A549 (cell line): ENCODE measurements at regions not wholly inside any gene's neighbourhood (a gene's known extent, or its start where the extent isn't known, plus 50 kb on each side); places are given as distances from the start of the nearest gene placed in this dataset.

Experiments used
- ATAC-seq, 2 experiments: fragments of 200-7000 bp in 1 of 2; fragments of >200 bp in 1 of 2; cut with Nextera tagmentation in 1 of 2; cut with Tn5 transposase in 1 of 2; 3 replicates each; pipeline versions ENCODE4 v1.8.0 to v1.9.1; 2018 to 2020; ENCODE audit warnings: mild to moderate bottlenecking in 1 of 2, moderate library complexity in 1 of 2
- CTCF ChIA-PET: fragments of 300-600 bp; sonication (Branson Sonifier 250); formaldehyde crosslinking; extraction: SDS; loops from one replicate; lab custom pipeline; 2021; ENCODE audit warnings: antibody characterized with exemption, inconsistent platforms; lab: Yijun Ruan, JAX
- POLR2A ChIA-PET: fragments of 350-600 bp; formaldehyde crosslinking; extraction: SDS; loops from one replicate; lab custom pipeline; 2021; ENCODE audit warnings: antibody characterized with exemption, inconsistent platforms; lab: Yijun Ruan, JAX
- DNase-seq, 2 experiments: peaks; one replicate each; pipeline versions ENCODE4 v3.0.0 to v3.0.0-alpha.2; 2011 to 2016; ENCODE audit warnings: low read depth in 1 of 2, low spot score in 1 of 2
- FAIRE-seq: peaks from 2 replicates; lab custom pipeline; 2011; peaks lifted over from hg19 to GRCh38; lab: Jason Lieb, UNC
- H3K27ac ChIP-seq, 2 experiments: fragments of >200 bp; sonication (Bioruptor Twin); formaldehyde crosslinking; 3 replicates each; pipeline ENCODE4 v1.5.1; 2016 to 2017
- H3K4me1 ChIP-seq: fragments of >200 bp; sonication (Bioruptor Twin); formaldehyde crosslinking; 3 replicates; pipeline ENCODE4 v1.6.1; 2016
- H3K4me2 ChIP-seq: fragments of >200 bp; sonication (Bioruptor Twin); formaldehyde crosslinking; 3 replicates; pipeline ENCODE4 v1.6.1; 2016
- H3K4me3 ChIP-seq: fragments of >200 bp; sonication (Bioruptor Twin); formaldehyde crosslinking; 3 replicates; pipeline ENCODE4 v1.5.1; 2016
- H3K9me3 ChIP-seq: fragments of >200 bp; sonication (Bioruptor Twin); formaldehyde crosslinking; 3 replicates; pipeline ENCODE4 v1.6.1; 2016
- ATOH8 ChIP-seq: fragments of 250-450 bp; sonication (Bioruptor Pico); IDR thresholded peaks from 2 replicates; pipeline ENCODE4 v1.5.0; 2020; ENCODE audit warnings: low read depth, mild to moderate bottlenecking, moderate library complexity
- CBX8 ChIP-seq: fragments of 200-600 bp; sonication (generic); IDR thresholded peaks from 2 replicates; pipeline ENCODE4 v1.6.1; 2016
- ESRRA ChIP-seq: fragments of 150-350 bp; IDR thresholded peaks from 2 replicates; pipeline ENCODE4 v1.6.1; 2014; ENCODE audit warnings: mild to moderate bottlenecking, low read length, borderline replicate concordance
- FOSB ChIP-seq: fragments of 250-450 bp; sonication (Bioruptor Pico); IDR thresholded peaks from 2 replicates; pipeline ENCODE4 v1.5.0; 2020; ENCODE audit warnings: mild to moderate bottlenecking, moderate library complexity
- FOSL2 ChIP-seq, 2 experiments: fragments of 450-650 bp in 1 of 2; fragments of >200 bp in 1 of 2; sonication (Bioruptor Twin) in 1 of 2; formaldehyde crosslinking; IDR thresholded peaks; 2 replicates each; pipeline versions ENCODE4 v1.5.0 to v1.6.1; 2016 to 2020; ENCODE audit warnings: mild to moderate bottlenecking in 1 of 2, moderate library complexity in 1 of 2
- GATA3 ChIP-seq: IDR thresholded peaks from 2 replicates; pipeline ENCODE4 v1.6.1; 2012; ENCODE audit warnings: borderline replicate concordance
- HDAC2 ChIP-seq: fragments of 200-600 bp; sonication (generic); IDR thresholded peaks from 2 replicates; pipeline ENCODE4 v1.6.1; 2016
- MAFK ChIP-seq: fragments of 450-650 bp; IDR thresholded peaks from 2 replicates; pipeline ENCODE4 v1.6.1; 2014; ENCODE audit not compliant: partially characterized antibody
- MYC ChIP-seq: IDR thresholded peaks from 2 replicates; pipeline ENCODE4 v1.6.1; 2012; ENCODE audit warnings: mild to moderate bottlenecking, inconsistent platforms, low read length, improper control_type of control experiment, borderline replicate concordance
- NFE2L2 ChIP-seq: fragments of 150-350 bp; conservative IDR thresholded peaks from 2 replicates; pipeline ENCODE4 v1.6.1; 2014; ENCODE audit warnings: low read length
- POLR2AphosphoS2 ChIP-seq: conservative IDR thresholded peaks from 2 replicates; pipeline ENCODE4 v1.6.1; 2012; ENCODE audit warnings: low read length, improper control_type of control experiment, inconsistent platforms
- RNF2 ChIP-seq: fragments of 200-600 bp; sonication (generic); IDR thresholded peaks from 2 replicates; pipeline ENCODE4 v1.6.1; 2016; ENCODE audit warnings: low read depth, mild to moderate bottlenecking, antibody characterized with exemption, moderate library complexity, borderline replicate concordance
- SMC3 ChIP-seq: fragments of >200 bp; sonication (Bioruptor Twin); formaldehyde crosslinking; IDR thresholded peaks from 3 replicates; pipeline ENCODE4 v1.6.1; 2018; ENCODE audit warnings: inconsistent platforms
- SREBF2 ChIP-seq: fragments of 450-650 bp; IDR thresholded peaks from 2 replicates; pipeline ENCODE4 v1.6.1; 2014; ENCODE audit warnings: mild to moderate bottlenecking, moderate library complexity
- TFCP2L1 ChIP-seq: fragments of 250-450 bp; sonication (Bioruptor Pico); IDR thresholded peaks from 2 replicates; pipeline ENCODE4 v1.5.0; 2021; ENCODE audit warnings: mild to moderate bottlenecking
- ZFP36 ChIP-seq: fragments of 450-650 bp; IDR thresholded peaks from 2 replicates; pipeline ENCODE4 v1.6.1; 2014; ENCODE audit warnings: borderline replicate concordance; ENCODE audit not compliant: partially characterized antibody
- WGBS: methylation state at CpG from one replicate; pipeline ENCODE4 v1.1.6; 2017; ENCODE audit errors: missing lambda C conversion rate; 5-methylcytosine and 5-hydroxymethylcytosine counted together
- TF ChIP-seq, protein P1 (sequence below): fragments of >200 bp; sonication (Bioruptor Twin); formaldehyde crosslinking; IDR thresholded peaks from 2 replicates; pipeline ENCODE4 v1.6.1; 2016

- no peak for TF ChIP-seq MYC
- no peak for ATAC-seq
- no peak for DNase-seq
- H3K27ac ChIP-seq, result no peak overlapping the region
- no peak for FAIRE-seq
- no peaks in the 10 kb centered on the region for H3K4me1 ChIP-seq
- no peak overlapping the region for H3K4me3 ChIP-seq
- CTCF ChIA-PET, result no interaction called here
- no peaks in the 10 kb centered on the region for H3K9me3 ChIP-seq
- POLR2A ChIA-PET, result no interaction called here
- no peak overlapping the region for H3K4me2 ChIP-seq
- WGBS, result 10% methylated on average over 2 of the region's 2 CpGs
These were observed 55.9 kb upstream of the ATP8A1 start for GRCh38 chr4:42712854-42713253.

DNA sequence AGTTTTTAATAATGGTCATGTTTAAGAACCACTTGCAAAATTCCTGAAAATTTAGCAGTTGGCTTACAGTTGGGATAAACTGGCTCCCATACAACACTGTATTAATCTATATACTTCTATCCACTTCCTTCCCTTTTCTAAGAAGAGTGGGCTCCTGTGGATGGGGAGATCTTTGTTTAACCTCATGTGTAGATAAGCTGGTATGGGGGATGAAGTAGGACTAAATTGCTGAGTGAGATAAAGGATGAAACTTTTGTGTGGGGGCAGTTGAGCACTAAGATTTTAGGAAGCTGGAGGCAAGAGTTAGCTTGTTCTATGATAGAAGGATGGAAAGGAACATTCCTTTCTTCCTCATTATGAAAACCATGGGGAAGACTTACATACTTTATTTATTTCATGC lies 54.6 kb upstream of the ATP8A1 start:
- FAIRE-seq, result no peak

GRCh38 chr4:42710761-42711160 lies 53.9 kb upstream of the ATP8A1 start:
- no peak for DNase-seq
- no peak overlapping the region for H3K4me2 ChIP-seq
- ChIA-PET POLR2A (no interaction called here), CTCF (no interaction called here)
- no peaks in the 10 kb centered on the region for H3K9me3 ChIP-seq
- no peak for ATAC-seq
- TF ChIP-seq ESRRA, result no peak
- no peak for TF ChIP-seq MAFK
- no peak for TF ChIP-seq CBX8
- TF ChIP-seq FOSB (CRISPR knock-in tag), result no peak
- no peak for TF ChIP-seq TFCP2L1 (CRISPR knock-in tag)
- H3K4me1 ChIP-seq, result no peaks in the 10 kb centered on the region
- H3K27ac ChIP-seq, result no peak overlapping the region
- no peak for FAIRE-seq
- no peak overlapping the region for H3K4me3 ChIP-seq

More for the DNA sequence above, 54.6 kb upstream of the ATP8A1 start:
- no peak for TF ChIP-seq FOSL2 (IDR thresholded peaks at IDR 0.05)
- no peak for TF ChIP-seq FOSL2 (CRISPR knock-in tag; IDR thresholded peaks at IDR 0.05)
- no peak for TF ChIP-seq ATOH8 (CRISPR knock-in tag)
- no peak for TF ChIP-seq ZFP36
- no peak for TF ChIP-seq SMC3
- no peak for TF ChIP-seq GATA3
- no peak for TF ChIP-seq NFE2L2
- TF ChIP-seq SREBF2, result no peak
- TF ChIP-seq, protein P1, sequence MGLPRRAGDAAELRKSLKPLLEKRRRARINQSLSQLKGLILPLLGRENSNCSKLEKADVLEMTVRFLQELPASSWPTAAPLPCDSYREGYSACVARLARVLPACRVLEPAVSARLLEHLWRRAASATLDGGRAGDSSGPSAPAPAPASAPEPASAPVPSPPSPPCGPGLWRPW, result no peak
- no peak for TF ChIP-seq HDAC2
- TF ChIP-seq, all 56 proteins: peak for 0
- DNase-seq (no peak), ATAC-seq (no peak)
- CTCF ChIA-PET, result no interaction called here
- H3K9me3 ChIP-seq, result no peaks in the 10 kb centered on the region
- H3K4me3 ChIP-seq, result no peak overlapping the region
- POLR2A ChIA-PET, result no interaction called here
- no peak overlapping the region for H3K27ac ChIP-seq
- H3K4me1 ChIP-seq, result no peaks in the 10 kb centered on the region
- no peak overlapping the region for H3K4me2 ChIP-seq

DNA sequence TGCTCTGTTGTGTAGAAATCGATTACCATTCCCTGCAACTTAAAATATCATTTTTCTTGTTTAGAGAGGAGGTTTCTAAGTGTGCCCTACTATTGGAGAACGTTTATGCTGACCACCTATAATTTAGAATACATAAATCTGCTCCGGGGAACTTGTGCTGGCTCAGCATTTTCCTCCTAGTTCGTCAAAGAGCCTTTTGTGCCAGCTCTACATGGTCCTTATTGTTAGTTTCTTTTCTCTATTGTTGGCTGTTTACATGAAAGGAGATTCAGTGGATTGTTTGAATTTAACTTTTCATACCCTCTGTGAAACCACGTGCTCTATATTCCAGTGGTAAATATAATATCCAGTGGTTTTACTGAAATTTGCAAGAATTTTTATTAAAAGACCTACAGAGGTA lies 53.4 kb upstream of the ATP8A1 start:
- no peak overlapping the region for H3K4me2 ChIP-seq
- TF ChIP-seq POLR2AphosphoS2 (no peak), MAFK (peak; percentile 83)
- H3K4me3 ChIP-seq, result no peak overlapping the region
- H3K9me3 ChIP-seq, result no peaks in the 10 kb centered on the region
- POLR2A ChIA-PET, result no interaction called here
- FAIRE-seq, result no peak
- no peak for ATAC-seq
- H3K27ac ChIP-seq, result no peak overlapping the region
- DNase-seq, result no peak
- CTCF ChIA-PET, result no interaction called here
- no peaks in the 10 kb centered on the region for H3K4me1 ChIP-seq
- WGBS, result 3% methylated on average over 5 of the region's 5 CpGs

GRCh38 chr4:42709392-42710065 lies 52.6 kb upstream of the ATP8A1 start:
- Histone ChIP-seq H3K4me3 (no peak overlapping the region), H3K4me2 (no peak overlapping the region), H3K9me3 (no peaks in the 10 kb centered on the region), H3K4me1 (no peaks in the 10 kb centered on the region), H3K27ac (no peak overlapping the region)
- FAIRE-seq, result no peak
- CTCF ChIA-PET, result no interaction called here
- no peak for DNase-seq
- 0% methylated on average over 5 of the region's 5 CpGs for WGBS
- ATAC-seq, result no peak
- no peak for TF ChIP-seq ATOH8 (CRISPR knock-in tag)
- no peak for TF ChIP-seq RNF2
- no peak for TF ChIP-seq FOSL2 (IDR thresholded peaks at IDR 0.05)
- no peak for TF ChIP-seq FOSL2 (CRISPR knock-in tag; IDR thresholded peaks at IDR 0.05)
- TF ChIP-seq CBX8, result no peak
- POLR2A ChIA-PET, result no interaction called here
